ENCODE measurements at regions not wholly inside any gene's neighbourhood (a gene's known extent, or its start where the extent isn't known, plus 50 kb on each side); places are given as distances from the start of the nearest gene placed in this dataset.

- TF ChIP-seq EZH2 (IDR thresholded peaks at IDR 0.05; ENCODE audit: insufficient read depth, poor library complexity, severe bottlenecking) (no peak), EZH2phosphoT487 (IDR thresholded peaks at IDR 0.05; ENCODE audit: insufficient read depth, low read depth) (no peak)
These were observed 178.5 kb downstream of the JCAD start for GRCh38 chr10:29880856-29881255.

All from GM23248 (cell line).